Ovary (tissue), 7 donors: ENCODE measurements at regions not wholly inside any gene's neighbourhood (a gene's known extent, or its start where the extent isn't known, plus 50 kb on each side); places are given as distances from the start of the nearest gene placed in this dataset.

Experiments
- DNase-seq, 5 donors: peaks; one replicate each; pipeline ENCODE4 v3.0.0-alpha.2; 2019 to 2020
- H3K27ac ChIP-seq, 2 donors: fragments of 200-600 bp; one replicate each; pipeline versions ENCODE4 v1.5.1 to v1.8.0; 2019 to 2022
- H3K27me3 ChIP-seq: fragments of 200-600 bp; one replicate; pipeline ENCODE4 v1.8.0; 2022
- H3K36me3 ChIP-seq: fragments of 200-600 bp; sonication (generic); one replicate; pipeline ENCODE4 v1.5.1; 2019
- H3K4me1 ChIP-seq: one replicate; pipeline ENCODE4 v1.8.1; 2013; ENCODE audit warnings: mild to moderate bottlenecking, moderate library complexity; ENCODE audit not compliant: insufficient read depth
- H3K4me3 ChIP-seq: fragments of 200-600 bp; sonication (generic); one replicate; pipeline ENCODE4 v1.5.1; 2017
- H3K9me3 ChIP-seq, 2 donors: fragments of 200-600 bp in 1 of 2; sonication (generic) in 1 of 2; one replicate each; pipeline versions ENCODE4 v1.5.1 to v1.8.1; 2013 to 2019; ENCODE audit warnings: mild to moderate bottlenecking in 1 of 2, moderate library complexity in 1 of 2
- CTCF ChIP-seq, 3 donors: fragments of 450-650 bp in 2 of 3; fragments of 200-600 bp in 1 of 3; IDR thresholded peaks; one replicate each; pipeline versions ENCODE4 v1.5.1 to v1.8.0; 2016 to 2022; ENCODE audit warnings: antibody characterized with exemption in 3 of 3, mild to moderate bottlenecking in 1 of 3
- EP300 ChIP-seq: sonication (generic); formaldehyde crosslinking; IDR thresholded peaks from one replicate; pipeline ENCODE4 v1.6.1; 2017; ENCODE audit warnings: antibody characterized with exemption
- POLR2A ChIP-seq: fragments of 450-650 bp; IDR thresholded peaks from one replicate; pipeline ENCODE4 v1.6.1; 2017; ENCODE audit warnings: antibody characterized with exemption, mild to moderate bottlenecking, moderate library complexity
- WGBS, 3 donors: extraction: QIAGEN DNeasy Blood & Tissue Kit in 1 of 3; methylation state at CpG; one replicate each; pipeline versions ENCODE4 v1.1.5 to v1.1.7; 2013 to 2017; 5-methylcytosine and 5-hydroxymethylcytosine counted together
- intact Hi-C, 4 donors: fragments of 100-400 bp; cut with DNase I; formaldehyde crosslinking; loops; one replicate each; pipeline versions ENCODE4 v1.11.0 to v1.15.1; 2022 to 2023
- donor health status: DM: no; HTN: no; CAD: no; lungs with moderate emphysema.
- donor health status: DM: no; HTN: no; CAD: no.
- donor health status: Bipolar disorder and iron deficiency.
- donor health status: DM: no; HTN: no; CAD: no.
- donor health status: DM: yes; HTN: yes; CAD: no.

DNA sequence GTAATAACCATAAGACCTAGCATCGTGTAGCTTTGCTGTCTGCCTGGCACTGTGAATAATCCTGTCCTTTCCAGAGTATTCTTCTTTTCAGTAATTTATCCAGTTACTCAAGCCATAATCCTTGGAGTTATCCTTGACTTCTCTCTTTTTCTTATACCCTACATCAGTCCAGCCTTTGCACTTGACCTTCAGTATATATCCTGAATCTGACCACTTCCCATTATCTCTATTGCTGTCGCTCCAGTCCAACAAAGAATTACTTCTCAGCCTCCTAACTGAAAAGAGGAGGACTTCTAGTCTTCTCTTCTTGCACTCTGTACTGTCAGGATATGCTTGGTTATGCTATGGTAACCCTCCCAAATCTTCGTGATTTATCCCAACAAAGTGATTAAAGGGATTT is 393.8 kb downstream of the SHQ1 start:
- Histone ChIP-seq H3K9me3 (no peaks in the 10 kb centered on the region), H3K4me1 (no peaks in the 10 kb centered on the region), H3K4me3 (no peak overlapping the region), H3K27me3 (no peaks in the 10 kb centered on the region), H3K27ac (no peak overlapping the region), H3K36me3 (no peaks in the 10 kb centered on the region)
- TF ChIP-seq EP300: no peak
- TF ChIP-seq POLR2A: no peak
- 85 to 92% (median 89%) methylated on average over 3 of the region's 3 CpGs for WGBS, 3 donors
- intact Hi-C loops: no loop called here
- DNase-seq: no peak

- 68 to 77% (median 70%) methylated on average over 2 of the region's 2 CpGs for WGBS, 3 donors
- Histone ChIP-seq H3K9me3 (no peaks in the 10 kb centered on the region), H3K36me3 (no peaks in the 10 kb centered on the region), H3K4me3 (no peak overlapping the region), H3K27ac (no peak overlapping the region), H3K4me1 (no peaks in the 10 kb centered on the region), H3K27me3 (no peaks in the 10 kb centered on the region)
- intact Hi-C loops: no loop called here
- no peak for DNase-seq
- TF ChIP-seq POLR2A: no peak
- TF ChIP-seq CTCF (IDR thresholded peaks at IDR 0.05): no peak
- TF ChIP-seq EP300: no peak
These were observed 394.5 kb downstream of the SHQ1 start for GRCh38 chr3:72453706-72454105.

DNA sequence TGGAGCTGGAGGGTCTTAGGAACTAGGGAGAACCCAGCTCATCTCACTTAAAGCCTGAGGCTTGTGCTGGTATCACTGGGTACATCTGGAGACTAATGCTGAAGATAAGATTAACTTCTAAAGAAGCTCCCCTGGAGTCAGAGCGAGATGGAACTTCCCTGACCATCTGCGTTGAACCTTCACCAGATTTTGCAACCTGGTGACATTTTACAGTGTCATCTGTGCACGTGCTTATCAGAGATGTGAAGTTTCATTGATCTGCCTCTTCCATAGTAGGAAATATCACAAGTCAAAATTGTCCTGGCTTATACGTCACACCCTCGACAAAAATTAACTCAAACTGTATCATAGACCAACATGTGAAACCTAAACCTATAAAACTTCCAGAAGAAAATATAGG is 395.5 kb downstream of the SHQ1 start:
- Histone ChIP-seq H3K4me1 (no peaks in the 10 kb centered on the region), H3K36me3 (no peaks in the 10 kb centered on the region), H3K4me3 (no peak overlapping the region), H3K27ac (no peak overlapping the region), H3K9me3 (no peaks in the 10 kb centered on the region), H3K27me3 (no peaks in the 10 kb centered on the region)
- no peak for DNase-seq
- 80 to 86% (median 84%) methylated on average over 5 of the region's 5 CpGs for WGBS, 3 donors
- TF ChIP-seq CTCF (IDR thresholded peaks at IDR 0.05) (no peak), EP300 (no peak), POLR2A (no peak)
- intact Hi-C loops: no loop called here

DNA sequence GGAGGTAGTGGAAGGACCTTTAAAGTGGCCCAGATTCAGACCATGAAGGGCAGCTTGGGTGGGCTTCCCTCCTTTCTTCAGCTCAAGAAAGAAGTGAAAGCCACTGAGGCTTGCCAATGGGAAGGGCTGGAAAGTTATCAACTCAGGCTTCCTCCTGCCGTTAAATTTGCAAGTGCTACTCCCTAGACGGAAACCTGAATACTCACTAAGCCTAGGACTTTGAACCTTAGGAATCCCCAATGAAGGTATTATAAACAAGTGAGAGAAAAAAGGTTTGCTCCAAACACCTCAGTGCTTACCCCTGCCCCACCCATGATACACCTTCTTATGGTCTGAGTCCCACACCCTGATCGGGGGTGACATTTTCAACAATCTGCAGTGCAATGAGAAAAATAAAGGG is 396.4 kb downstream of the SHQ1 start:
- DNase-seq: no peak
- no peak overlapping the region for H3K27ac ChIP-seq
- TF ChIP-seq POLR2A (no peak), EP300 (no peak), CTCF (IDR thresholded peaks at IDR 0.05) (no peak)
- peaks cover 2% of the 10 kb centered on the region for H3K4me1 ChIP-seq
- H3K9me3 ChIP-seq: no peaks in the 10 kb centered on the region
- H3K27me3 ChIP-seq: no peaks in the 10 kb centered on the region
- intact Hi-C loops: no loop called here
- WGBS, 3 donors: 68 to 77% (median 73%) methylated on average over 3 of the region's 3 CpGs
- no peak overlapping the region for H3K4me3 ChIP-seq
- no peaks in the 10 kb centered on the region for H3K36me3 ChIP-seq

DNA sequence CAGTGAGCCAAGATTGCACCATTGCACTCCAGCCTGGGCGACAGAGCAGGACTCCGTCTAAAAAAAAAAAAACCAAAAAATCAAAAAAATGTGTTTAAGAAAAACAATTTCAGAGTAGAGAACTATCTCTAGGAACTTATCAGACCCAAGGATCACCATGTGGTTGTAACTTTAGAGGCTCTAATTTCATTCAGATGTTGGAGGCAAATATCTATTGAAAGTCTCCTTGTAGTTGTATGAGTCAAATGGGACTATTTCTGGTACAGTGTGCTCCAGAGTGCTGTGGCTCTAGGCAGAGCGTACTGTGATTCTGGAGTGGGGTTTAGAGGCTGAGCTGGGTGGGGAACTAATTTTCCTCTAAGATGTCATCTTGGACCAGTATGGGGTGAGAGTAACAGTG is 398.7 kb downstream of the SHQ1 start:
- WGBS, 3 donors: 91 to 92% (median 92%) methylated on average over 3 of the region's 3 CpGs
- H3K27ac ChIP-seq: no peak overlapping the region
- H3K4me1 ChIP-seq: peaks cover 2% of the 10 kb centered on the region
- intact Hi-C loops: loop anchor here in 3 of 4 donors (10.0 kb wide), 2 partner anchors 175 to 275 kb away; no protein-coding TSS in a partner anchor
- no peak for TF ChIP-seq CTCF (IDR thresholded peaks at IDR 0.05)
- no peak for TF ChIP-seq POLR2A
- no peak for TF ChIP-seq EP300
- H3K27me3 ChIP-seq: no peaks in the 10 kb centered on the region
- H3K9me3 ChIP-seq: no peaks in the 10 kb centered on the region
- H3K4me3 ChIP-seq: no peak overlapping the region
- DNase-seq: no peak
- no peaks in the 10 kb centered on the region for H3K36me3 ChIP-seq
